HEK293 (cell line): ENCODE measurements at regions not wholly inside any gene's neighbourhood (a gene's known extent, or its start where the extent isn't known, plus 50 kb on each side); places are given as distances from the start of the nearest gene placed in this dataset.

Source experiments
- CTCF ChIA-PET: fragments of 350-600 bp; formaldehyde crosslinking; extraction: SDS; loops from one replicate; lab custom pipeline; 2021; ENCODE audit warnings: antibody characterized with exemption; lab: Yijun Ruan, JAX
- POLR2A ChIA-PET: fragments of 300-600 bp; formaldehyde crosslinking; extraction: SDS; loops from one replicate; lab custom pipeline; 2020; ENCODE audit warnings: antibody characterized with exemption, inconsistent platforms; lab: Yijun Ruan, JAX
- H3K27ac ChIP-seq: fragments of 200-500 bp; sonication (Bioruptor generic); 2 replicates; pipeline ENCODE4 v1.5.1; 2014; ENCODE audit warnings: low read depth, low read length, control low read depth, inconsistent platforms; ENCODE audit errors: extremely low read depth
- H3K36me3 ChIP-seq, 2 experiments: fragments of 200-500 bp in 1 of 2; sonication (Bioruptor generic) in 1 of 2; 1 replicate in 1 of 2; 2 replicates in 1 of 2; pipeline ENCODE4 v1.5.1; 2014 to 2017; ENCODE audit warnings: inconsistent platforms in 2 of 2, low read length in 2 of 2; ENCODE audit not compliant: control insufficient read depth in 2 of 2, insufficient read depth in 1 of 2
- H3K4me1 ChIP-seq: fragments of 200-500 bp; sonication (Bioruptor generic); 2 replicates; pipeline ENCODE4 v1.5.1; 2014; ENCODE audit warnings: mild to moderate bottlenecking, low read length, inconsistent platforms; ENCODE audit not compliant: control insufficient read depth, insufficient read depth
- H3K4me3 ChIP-seq: 2 replicates; pipeline ENCODE4 v1.5.1; 2011; ENCODE audit warnings: low read depth, mild to moderate bottlenecking, control low read depth, low read length, moderate library complexity
- H3K9me3 ChIP-seq: fragments of 200-500 bp; sonication (Bioruptor generic); 2 replicates; pipeline ENCODE4 v1.5.1; 2014; ENCODE audit warnings: low read depth, low read length, inconsistent platforms; ENCODE audit not compliant: control insufficient read depth, insufficient read depth
- BCL11A ChIP-seq: fragments of 450-650 bp; formaldehyde crosslinking; IDR thresholded peaks from 2 replicates; pipeline ENCODE4 v1.5.1; 2016; ENCODE audit warnings: low read depth, missing biosample characterization, missing genetic modification characterization
- BCL11B ChIP-seq: fragments of 450-650 bp; formaldehyde crosslinking; IDR thresholded peaks from 2 replicates; pipeline ENCODE4 v1.5.1; 2016; ENCODE audit warnings: low read depth, missing biosample characterization, missing genetic modification characterization
- CTCF ChIP-seq: fragments of 450-650 bp; formaldehyde crosslinking; IDR thresholded peaks from 2 replicates; pipeline ENCODE4 v1.5.1; 2016; ENCODE audit warnings: missing biosample characterization, missing genetic modification characterization
- GLI2 ChIP-seq: fragments of 450-650 bp; formaldehyde crosslinking; IDR thresholded peaks from 2 replicates; pipeline ENCODE4; 2017; ENCODE audit warnings: missing biosample characterization, missing genetic modification characterization, low read depth, borderline replicate concordance
- HIC1 ChIP-seq: fragments of 450-650 bp; formaldehyde crosslinking; IDR thresholded peaks from 2 replicates; pipeline ENCODE4 v1.5.1; 2016; ENCODE audit warnings: missing biosample characterization, missing genetic modification characterization
- HOXC10 ChIP-seq: sonication (generic); formaldehyde crosslinking; IDR thresholded peaks from 2 replicates; pipeline ENCODE4 v1.8.1; 2023; ENCODE audit warnings: mild to moderate bottlenecking, missing genetic modification reagents
- IKZF3 ChIP-seq: fragments of 450-650 bp; IDR thresholded peaks from 2 replicates; pipeline ENCODE4 v1.5.0; 2018; ENCODE audit warnings: missing biosample characterization, mild to moderate bottlenecking, missing genetic modification characterization, moderate library complexity
- KLF1 ChIP-seq: fragments of 450-650 bp; formaldehyde crosslinking; IDR thresholded peaks from 2 replicates; pipeline ENCODE4 v1.5.1; 2016; ENCODE audit warnings: missing biosample characterization, missing genetic modification characterization
- KLF9 ChIP-seq: fragments of 450-650 bp; formaldehyde crosslinking; IDR thresholded peaks from 2 replicates; pipeline ENCODE4 v1.5.1; 2016; ENCODE audit warnings: missing biosample characterization, missing genetic modification characterization, low read depth
- PRDM1 ChIP-seq: fragments of 450-650 bp; formaldehyde crosslinking; IDR thresholded peaks from 2 replicates; pipeline ENCODE4; 2016; ENCODE audit warnings: missing biosample characterization, missing genetic modification characterization
- RBAK ChIP-seq: fragments of 450-650 bp; formaldehyde crosslinking; IDR thresholded peaks from 2 replicates; pipeline ENCODE4 v1.5.1; 2016; ENCODE audit warnings: missing biosample characterization, missing genetic modification characterization
- SP7 ChIP-seq: fragments of 450-650 bp; formaldehyde crosslinking; IDR thresholded peaks from 2 replicates; pipeline ENCODE4 v1.5.1; 2016; ENCODE audit warnings: missing biosample characterization, missing genetic modification characterization
- ZBTB44 ChIP-seq: fragments of 450-650 bp; IDR thresholded peaks from 2 replicates; pipeline ENCODE4 v1.5.1; 2018; ENCODE audit warnings: missing biosample characterization, mild to moderate bottlenecking, missing genetic modification characterization
- ZBTB8A ChIP-seq: fragments of 450-650 bp; formaldehyde crosslinking; IDR thresholded peaks from 2 replicates; pipeline ENCODE4 v1.5.1; 2016; ENCODE audit warnings: missing biosample characterization, missing genetic modification characterization
- ZNF146 ChIP-seq: fragments of 450-650 bp; formaldehyde crosslinking; IDR thresholded peaks from 2 replicates; pipeline ENCODE4 v1.5.1; 2016; ENCODE audit warnings: missing biosample characterization, missing genetic modification characterization
- ZNF48 ChIP-seq: fragments of 450-650 bp; formaldehyde crosslinking; IDR thresholded peaks from 2 replicates; pipeline ENCODE4 v1.5.1; 2016; ENCODE audit warnings: missing biosample characterization, missing genetic modification characterization
- ZNF488 ChIP-seq: fragments of 450-650 bp; formaldehyde crosslinking; IDR thresholded peaks from 2 replicates; pipeline ENCODE4 v1.5.1; 2016; ENCODE audit warnings: missing biosample characterization, missing genetic modification characterization
- ZNF549 ChIP-seq: fragments of 450-650 bp; IDR thresholded peaks from 2 replicates; pipeline ENCODE4 v1.5.1; 2018; ENCODE audit warnings: missing biosample characterization, missing genetic modification characterization, mild to moderate bottlenecking, inconsistent platforms, moderate library complexity
- ZNF558 ChIP-seq: fragments of 450-650 bp; formaldehyde crosslinking; IDR thresholded peaks from 2 replicates; pipeline ENCODE4 v1.5.1; 2016; ENCODE audit warnings: missing biosample characterization, missing genetic modification characterization
- ZNF610 ChIP-seq: fragments of 450-650 bp; formaldehyde crosslinking; IDR thresholded peaks from 2 replicates; pipeline ENCODE4 v1.5.1; 2016; ENCODE audit warnings: missing biosample characterization, missing genetic modification characterization, borderline replicate concordance
- ZNF621 ChIP-seq: fragments of 450-650 bp; formaldehyde crosslinking; IDR thresholded peaks from 2 replicates; pipeline ENCODE4 v1.5.1; 2017; ENCODE audit warnings: missing biosample characterization, missing genetic modification characterization
- ZNF623 ChIP-seq: fragments of 450-650 bp; formaldehyde crosslinking; IDR thresholded peaks from 2 replicates; pipeline ENCODE4 v1.5.1; 2016; ENCODE audit warnings: missing biosample characterization, missing genetic modification characterization
- ZNF664 ChIP-seq: fragments of 450-650 bp; formaldehyde crosslinking; IDR thresholded peaks from 2 replicates; pipeline ENCODE4 v1.5.1; 2016; ENCODE audit warnings: missing biosample characterization, missing genetic modification characterization
- ZNF776 ChIP-seq: fragments of 450-650 bp; formaldehyde crosslinking; IDR thresholded peaks from 2 replicates; pipeline ENCODE4 v1.5.0; 2017; ENCODE audit warnings: missing biosample characterization, missing genetic modification characterization, borderline replicate concordance
- TF ChIP-seq, protein P1 (sequence below): fragments of 450-650 bp; formaldehyde crosslinking; conservative IDR thresholded peaks from 2 replicates; pipeline ENCODE4 v1.5.1; 2016; ENCODE audit warnings: low read depth, missing biosample characterization, missing genetic modification characterization

- TF ChIP-seq, protein P1, sequence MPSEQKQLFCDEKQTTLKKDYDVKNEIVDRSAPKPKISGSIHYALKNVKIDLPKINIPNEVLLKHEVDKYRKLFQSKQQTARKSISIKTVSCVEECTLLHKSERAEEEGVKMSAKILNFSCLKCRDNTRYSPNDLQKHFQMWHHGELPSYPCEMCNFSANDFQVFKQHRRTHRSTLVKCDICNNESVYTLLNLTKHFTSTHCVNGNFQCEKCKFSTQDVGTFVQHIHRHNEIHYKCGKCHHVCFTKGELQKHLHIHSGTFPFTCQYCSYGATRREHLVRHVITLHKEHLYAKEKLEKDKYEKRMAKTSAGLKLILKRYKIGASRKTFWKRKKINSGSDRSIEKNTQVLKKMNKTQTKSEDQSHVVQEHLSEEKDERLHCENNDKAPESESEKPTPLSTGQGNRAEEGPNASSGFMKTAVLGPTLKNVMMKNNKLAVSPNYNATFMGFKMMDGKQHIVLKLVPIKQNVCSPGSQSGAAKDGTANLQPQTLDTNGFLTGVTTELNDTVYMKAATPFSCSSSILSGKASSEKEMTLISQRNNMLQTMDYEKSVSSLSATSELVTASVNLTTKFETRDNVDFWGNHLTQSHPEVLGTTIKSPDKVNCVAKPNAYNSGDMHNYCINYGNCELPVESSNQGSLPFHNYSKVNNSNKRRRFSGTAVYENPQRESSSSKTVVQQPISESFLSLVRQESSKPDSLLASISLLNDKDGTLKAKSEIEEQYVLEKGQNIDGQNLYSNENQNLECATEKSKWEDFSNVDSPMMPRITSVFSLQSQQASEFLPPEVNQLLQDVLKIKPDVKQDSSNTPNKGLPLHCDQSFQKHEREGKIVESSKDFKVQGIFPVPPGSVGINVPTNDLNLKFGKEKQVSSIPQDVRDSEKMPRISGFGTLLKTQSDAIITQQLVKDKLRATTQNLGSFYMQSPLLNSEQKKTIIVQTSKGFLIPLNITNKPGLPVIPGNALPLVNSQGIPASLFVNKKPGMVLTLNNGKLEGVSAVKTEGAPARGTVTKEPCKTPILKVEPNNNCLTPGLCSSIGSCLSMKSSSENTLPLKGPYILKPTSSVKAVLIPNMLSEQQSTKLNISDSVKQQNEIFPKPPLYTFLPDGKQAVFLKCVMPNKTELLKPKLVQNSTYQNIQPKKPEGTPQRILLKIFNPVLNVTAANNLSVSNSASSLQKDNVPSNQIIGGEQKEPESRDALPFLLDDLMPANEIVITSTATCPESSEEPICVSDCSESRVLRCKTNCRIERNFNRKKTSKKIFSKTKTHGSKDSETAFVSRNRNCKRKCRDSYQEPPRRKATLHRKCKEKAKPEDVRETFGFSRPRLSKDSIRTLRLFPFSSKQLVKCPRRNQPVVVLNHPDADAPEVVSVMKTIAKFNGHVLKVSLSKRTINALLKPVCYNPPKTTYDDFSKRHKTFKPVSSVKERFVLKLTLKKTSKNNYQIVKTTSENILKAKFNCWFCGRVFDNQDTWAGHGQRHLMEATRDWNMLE (tag by site-specific recombination): no peak
- TF ChIP-seq ZNF621 (tag by site-specific recombination) (no peak), BCL11B (tag by site-specific recombination) (no peak), HOXC10 (CRISPR knock-in tag) (no peak), BCL11A (no peak), RBAK (no peak), SP7 (0 out of 2 replicates have a peak, but pooled peaks have one; percentile 20), GLI2 (tag by site-specific recombination) (no peak), KLF9 (tag by site-specific recombination) (no peak), ZBTB8A (tag by site-specific recombination) (no peak), PRDM1 (tag by site-specific recombination) (0 out of 2 replicates have a peak, but pooled peaks have one; percentile 32), CTCF (tag by site-specific recombination) (no peak), KLF1 (tag by site-specific recombination) (no peak)
These were observed 59.5 kb upstream of the WLS start (continued) for GRCh38 chr1:68291688-68292384.

- no peak overlapping the region for H3K27ac ChIP-seq
- TF ChIP-seq ZNF623 (tag by site-specific recombination): no peak
- TF ChIP-seq ZBTB44 (tag by site-specific recombination): no peak
- no peak for TF ChIP-seq ZNF610 (tag by site-specific recombination)
- no peak for TF ChIP-seq ZBTB8A (tag by site-specific recombination)
- TF ChIP-seq ZNF664 (tag by site-specific recombination): no peak
- TF ChIP-seq ZNF146 (tag by site-specific recombination): no peak
- no peak for TF ChIP-seq ZNF558 (tag by site-specific recombination)
- TF ChIP-seq HIC1 (tag by site-specific recombination): no peak
- no peak for TF ChIP-seq ZNF776 (tag by site-specific recombination)
- TF ChIP-seq ZNF48 (tag by site-specific recombination): no peak
- no peak for TF ChIP-seq IKZF3
- no peak for TF ChIP-seq ZNF549 (tag by site-specific recombination)
- TF ChIP-seq ZNF488 (tag by site-specific recombination): no peak
- H3K36me3 ChIP-seq: no peaks in the 10 kb centered on the region
- peaks cover 3% of the 10 kb centered on the region for H3K4me1 ChIP-seq
- ChIA-PET POLR2A (no interaction called here), CTCF (interaction anchor here (1.0 kb wide), 1 partner anchor 155 kb away, joined by 4 read pairs; no protein-coding TSS in a partner anchor)
- H3K9me3 ChIP-seq: no peaks in the 10 kb centered on the region
- no peak overlapping the region for H3K4me3 ChIP-seq
These were observed 54.9 kb upstream of the WLS start for GRCh38 chr1:68287241-68287640.
